ENCODE measurements at regions not wholly inside any gene's neighbourhood (a gene's known extent, or its start where the extent isn't known, plus 50 kb on each side); places are given as distances from the start of the nearest gene placed in this dataset.

- no peaks in the 10 kb centered on the region for H4K20me1 ChIP-seq (ENCODE audit: insufficient read depth, low read length)
- TF ChIP-seq EZH2phosphoT487 (IDR thresholded peaks at IDR 0.05; ENCODE audit: low read length) (no peak), CTCF (IDR thresholded peaks at IDR 0.05; ENCODE audit: low read length) (no peak), EZH2 (optimal IDR thresholded peaks at IDR 0.05; ENCODE audit: low read depth, low read length) (no peak)
Observed at GRCh38 chr6:1028723-1029122, 283.2 kb upstream of the FOXQ1 start.

GRCh38 chr6:1027795-1028569 lies 283.9 kb upstream of the FOXQ1 start:
- no peak for DNase-seq
- Histone ChIP-seq H3K9ac (ENCODE audit: low read length) (no peak overlapping the region), H2AFZ (ENCODE audit: low read length) (no peak overlapping the region), H3K4me3 (ENCODE audit: low read length) (no peak overlapping the region), H3K9me3 (replicated peaks; ENCODE audit: insufficient read depth, low read length) (no peaks in the 10 kb centered on the region), H3K9me2 (replicated peaks; ENCODE audit: insufficient read depth, low read length) (no peaks in the 10 kb centered on the region), H3K4me1 (ENCODE audit: low read length) (no peaks in the 10 kb centered on the region), H3K4me2 (ENCODE audit: low read depth, low read length) (no peak overlapping the region), H3F3A (ENCODE audit: insufficient read depth, low read length) (no peaks in the 10 kb centered on the region), H3K36me3 (replicated peaks; ENCODE audit: insufficient read depth, low read length) (no peaks in the 10 kb centered on the region), H4K20me1 (ENCODE audit: insufficient read depth, low read length) (no peaks in the 10 kb centered on the region), H3K27ac (ENCODE audit: low read length) (no peak overlapping the region), H3K79me2 (ENCODE audit: low read length) (no peaks in the 10 kb centered on the region), H3K27me3 (replicated peaks; ENCODE audit: insufficient read depth, low read length) (no peaks in the 10 kb centered on the region)
- TF ChIP-seq EZH2 (optimal IDR thresholded peaks at IDR 0.05; ENCODE audit: low read depth, low read length) (no peak), EZH2phosphoT487 (IDR thresholded peaks at IDR 0.05; ENCODE audit: low read length) (no peak), CTCF (IDR thresholded peaks at IDR 0.05; ENCODE audit: low read length) (no peak)

More at GRCh38 chr6:1028723-1029122, 283.2 kb upstream of the FOXQ1 start:
- H2AFZ ChIP-seq (ENCODE audit: low read length), result no peak overlapping the region
- no peak overlapping the region for H3K27ac ChIP-seq (ENCODE audit: low read length)
- DNase-seq, result no peak
- H3K4me3 ChIP-seq (ENCODE audit: low read length), result no peak overlapping the region
- H3K79me2 ChIP-seq (ENCODE audit: low read length), result no peaks in the 10 kb centered on the region
- H3K9me2 ChIP-seq (replicated peaks; ENCODE audit: insufficient read depth, low read length), result no peaks in the 10 kb centered on the region
- no peak overlapping the region for H3K4me2 ChIP-seq (ENCODE audit: low read depth, low read length)
- no peaks in the 10 kb centered on the region for H3K36me3 ChIP-seq (replicated peaks; ENCODE audit: insufficient read depth, low read length)
- H3F3A ChIP-seq (ENCODE audit: insufficient read depth, low read length), result no peaks in the 10 kb centered on the region
- H3K4me1 ChIP-seq (ENCODE audit: low read length), result no peaks in the 10 kb centered on the region
- H3K9ac ChIP-seq (ENCODE audit: low read length), result no peak overlapping the region
- H3K27me3 ChIP-seq (replicated peaks; ENCODE audit: insufficient read depth, low read length), result no peaks in the 10 kb centered on the region
- no peaks in the 10 kb centered on the region for H3K9me3 ChIP-seq (replicated peaks; ENCODE audit: insufficient read depth, low read length)

GRCh38 chr6:1027109-1027794 lies 284.6 kb upstream of the FOXQ1 start:
- TF ChIP-seq EZH2phosphoT487 (IDR thresholded peaks at IDR 0.05; ENCODE audit: low read length), result no peak
- no peak for TF ChIP-seq EZH2 (optimal IDR thresholded peaks at IDR 0.05; ENCODE audit: low read depth, low read length)
- no peak for TF ChIP-seq CTCF (IDR thresholded peaks at IDR 0.05; ENCODE audit: low read length)

More at GRCh38 chr6:1027109-1027794, 284.6 kb upstream of the FOXQ1 start:
- Histone ChIP-seq H3K9ac (ENCODE audit: low read length) (no peak overlapping the region), H3K9me3 (replicated peaks; ENCODE audit: insufficient read depth, low read length) (no peaks in the 10 kb centered on the region), H3K4me1 (ENCODE audit: low read length) (no peaks in the 10 kb centered on the region), H3K4me3 (ENCODE audit: low read length) (no peak overlapping the region), H2AFZ (ENCODE audit: low read length) (no peak overlapping the region), H4K20me1 (ENCODE audit: insufficient read depth, low read length) (no peaks in the 10 kb centered on the region), H3K27ac (ENCODE audit: low read length) (no peak overlapping the region), H3K27me3 (replicated peaks; ENCODE audit: insufficient read depth, low read length) (no peaks in the 10 kb centered on the region), H3F3A (ENCODE audit: insufficient read depth, low read length) (no peaks in the 10 kb centered on the region), H3K79me2 (ENCODE audit: low read length) (no peaks in the 10 kb centered on the region), H3K4me2 (ENCODE audit: low read depth, low read length) (no peak overlapping the region), H3K9me2 (replicated peaks; ENCODE audit: insufficient read depth, low read length) (no peaks in the 10 kb centered on the region), H3K36me3 (replicated peaks; ENCODE audit: insufficient read depth, low read length) (no peaks in the 10 kb centered on the region)
- DNase-seq, result no peak

Measured in MM.1S (cell line).